ENCODE measurements at regions not wholly inside any gene's neighbourhood (a gene's known extent, or its start where the extent isn't known, plus 50 kb on each side); places are given as distances from the start of the nearest gene placed in this dataset.

DNA sequence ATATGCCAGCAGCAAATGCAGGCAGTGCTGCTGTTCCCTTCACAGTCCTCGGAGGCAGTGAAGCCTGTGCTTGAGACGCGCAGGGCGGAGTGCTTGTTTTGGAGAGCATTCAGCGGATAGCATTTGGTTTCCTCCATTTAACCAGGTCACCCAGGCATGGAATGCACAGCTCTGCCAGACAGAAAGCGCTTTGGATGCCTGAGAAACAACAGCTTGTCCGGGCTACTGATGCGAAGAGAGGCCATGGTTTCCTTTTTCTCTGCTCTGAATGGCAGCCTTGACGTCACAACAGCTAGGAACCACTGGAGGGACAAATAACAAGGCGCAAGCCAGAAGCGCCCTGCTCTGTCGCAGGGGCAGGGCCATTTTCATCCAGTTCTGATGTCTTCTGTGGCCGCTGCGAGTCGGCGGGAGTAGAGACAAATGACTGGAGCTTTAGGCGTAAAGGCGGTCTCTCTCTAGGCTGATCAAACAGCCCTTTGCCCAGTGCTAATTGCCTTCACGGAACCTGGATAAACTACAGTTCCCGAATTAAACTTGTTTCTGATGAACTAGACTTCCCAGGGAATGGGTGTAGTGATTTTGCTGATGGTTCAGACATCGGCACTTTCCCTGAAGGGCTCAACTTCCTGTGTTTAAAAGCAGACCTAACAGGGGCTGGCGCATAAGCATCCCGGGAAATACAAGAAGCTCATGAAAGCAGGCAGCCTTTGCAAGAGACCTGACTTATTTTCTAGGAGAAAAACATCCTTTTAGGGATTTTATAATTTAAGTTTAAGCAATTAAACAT lies 187.6 kb upstream of the KLF14 start:
- TF ChIP-seq, protein P1, sequence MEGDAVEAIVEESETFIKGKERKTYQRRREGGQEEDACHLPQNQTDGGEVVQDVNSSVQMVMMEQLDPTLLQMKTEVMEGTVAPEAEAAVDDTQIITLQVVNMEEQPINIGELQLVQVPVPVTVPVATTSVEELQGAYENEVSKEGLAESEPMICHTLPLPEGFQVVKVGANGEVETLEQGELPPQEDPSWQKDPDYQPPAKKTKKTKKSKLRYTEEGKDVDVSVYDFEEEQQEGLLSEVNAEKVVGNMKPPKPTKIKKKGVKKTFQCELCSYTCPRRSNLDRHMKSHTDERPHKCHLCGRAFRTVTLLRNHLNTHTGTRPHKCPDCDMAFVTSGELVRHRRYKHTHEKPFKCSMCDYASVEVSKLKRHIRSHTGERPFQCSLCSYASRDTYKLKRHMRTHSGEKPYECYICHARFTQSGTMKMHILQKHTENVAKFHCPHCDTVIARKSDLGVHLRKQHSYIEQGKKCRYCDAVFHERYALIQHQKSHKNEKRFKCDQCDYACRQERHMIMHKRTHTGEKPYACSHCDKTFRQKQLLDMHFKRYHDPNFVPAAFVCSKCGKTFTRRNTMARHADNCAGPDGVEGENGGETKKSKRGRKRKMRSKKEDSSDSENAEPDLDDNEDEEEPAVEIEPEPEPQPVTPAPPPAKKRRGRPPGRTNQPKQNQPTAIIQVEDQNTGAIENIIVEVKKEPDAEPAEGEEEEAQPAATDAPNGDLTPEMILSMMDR (conservative IDR thresholded peaks at IDR 0.05 in 1 of 2, IDR thresholded peaks at IDR 0.05 in 1 of 2; ENCODE audit: extremely low read depth in 1 of 2, insufficient read depth in 1 of 2, low read depth in 1 of 2, low read length in 2 of 2), result no peak
- no peak for TF ChIP-seq EZH2 (IDR thresholded peaks at IDR 0.05; ENCODE audit: borderline replicate concordance, low read length)

All from mammary epithelial cell (primary cell).